ENCODE measurements at regions not wholly inside any gene's neighbourhood (a gene's known extent, or its start where the extent isn't known, plus 50 kb on each side); places are given as distances from the start of the nearest gene placed in this dataset.
"Not testable (repeated sequence)": the region's sequence is repeated elsewhere in the genome, so short reads cannot be mapped to it uniquely, and the experiment has no call there.

GRCh38 chr2:154582694-154583093, 115.8 kb upstream of the KCNJ3 start:
- TF ChIP-seq POLR2AphosphoS5, CTCF (IDR thresholded peaks at IDR 0.05): not testable (repeated sequence)
